ENCODE measurements at regions not wholly inside any gene's neighbourhood (a gene's known extent, or its start where the extent isn't known, plus 50 kb on each side); places are given as distances from the start of the nearest gene placed in this dataset.

DNA sequence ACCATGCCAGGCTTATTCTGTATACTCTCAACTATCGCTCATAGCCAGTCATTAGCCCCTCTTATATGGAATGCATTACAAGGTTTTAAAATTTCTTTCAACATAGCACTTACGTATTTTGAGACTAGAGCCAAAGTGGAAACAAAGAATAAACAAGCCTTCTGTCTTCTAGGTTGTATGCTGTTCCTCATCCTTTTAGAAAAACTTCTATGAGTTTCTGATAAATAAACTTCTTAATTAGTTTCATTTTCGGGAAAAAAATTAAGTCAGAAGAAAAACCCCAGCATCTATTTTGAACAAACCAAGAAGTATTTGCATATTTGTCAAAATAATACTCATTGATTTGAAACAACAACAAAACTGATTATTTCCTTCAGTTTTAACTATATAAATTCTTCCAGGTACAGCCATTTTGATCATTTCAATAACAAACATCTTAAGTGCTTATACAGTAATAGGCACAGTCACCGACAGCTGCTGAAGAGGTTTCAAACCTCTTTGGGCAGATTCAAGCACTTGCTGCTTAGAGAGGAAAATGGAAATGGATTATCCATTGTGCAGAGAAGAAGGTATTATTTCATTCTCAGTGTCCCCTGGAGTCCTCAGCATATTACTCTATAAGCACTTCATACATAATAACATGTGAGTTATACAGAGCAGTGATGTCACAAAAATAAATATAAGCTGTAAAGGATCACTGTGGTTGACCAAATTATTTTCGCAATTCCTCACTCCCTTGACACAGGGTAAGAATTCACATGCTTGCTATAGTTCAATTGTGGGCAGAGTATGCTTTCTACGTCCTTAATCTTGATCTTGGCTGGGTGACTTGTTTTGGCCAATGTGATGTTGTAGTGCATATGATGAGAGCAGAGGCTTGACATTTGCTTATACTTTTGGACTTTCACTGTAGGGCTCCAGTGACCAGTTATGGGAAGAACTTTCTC, 833.8 kb downstream of the TRIB2 start:
- no peak for DNase-seq

DNA sequence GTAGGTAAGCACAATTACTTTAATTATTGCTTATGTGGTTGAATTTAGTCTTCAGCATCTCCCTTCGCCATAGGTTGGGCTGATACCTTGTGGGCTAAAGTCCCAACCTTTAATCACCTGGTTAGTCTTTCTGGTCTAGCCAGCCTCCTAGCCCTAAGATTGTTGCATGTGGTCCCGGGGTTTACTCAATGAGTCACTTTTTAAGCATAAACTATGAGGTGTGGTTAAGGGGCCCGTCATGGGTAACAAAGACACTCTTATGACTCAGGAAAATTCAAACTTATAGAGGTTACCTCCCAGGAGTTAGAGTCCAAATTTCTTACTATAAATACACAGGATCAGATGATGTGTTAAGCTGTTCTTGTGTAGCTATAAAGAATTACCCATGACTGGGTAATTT, 841.6 kb downstream of the TRIB2 start:
- no peak for DNase-seq

DNA sequence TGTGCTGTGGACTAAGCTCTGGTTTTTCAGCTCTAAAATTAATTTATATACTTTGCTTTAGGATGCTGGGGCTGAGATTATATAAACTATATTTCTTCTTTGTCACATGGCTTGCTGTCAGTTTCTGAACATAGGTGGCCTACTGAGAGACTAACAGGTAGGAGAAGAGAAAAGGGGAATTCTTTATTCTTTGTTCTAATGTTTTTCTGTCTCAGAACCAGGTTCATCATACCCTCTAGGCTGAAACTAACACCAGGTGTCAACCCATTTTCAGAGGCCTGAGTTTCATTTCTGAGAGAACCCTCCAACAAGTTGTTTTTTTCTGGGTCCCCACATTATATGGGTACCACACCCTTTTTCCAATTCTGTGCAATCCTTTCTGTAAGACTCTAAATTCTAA, 843.6 kb downstream of the TRIB2 start:
- DNase-seq: no peak

GRCh38 chr2:13572466-13572865, 855.7 kb downstream of the TRIB2 start:
- no peak for DNase-seq

GRCh38 chr2:13574831-13575230, 858.1 kb downstream of the TRIB2 start:
- no peak for DNase-seq

DNA sequence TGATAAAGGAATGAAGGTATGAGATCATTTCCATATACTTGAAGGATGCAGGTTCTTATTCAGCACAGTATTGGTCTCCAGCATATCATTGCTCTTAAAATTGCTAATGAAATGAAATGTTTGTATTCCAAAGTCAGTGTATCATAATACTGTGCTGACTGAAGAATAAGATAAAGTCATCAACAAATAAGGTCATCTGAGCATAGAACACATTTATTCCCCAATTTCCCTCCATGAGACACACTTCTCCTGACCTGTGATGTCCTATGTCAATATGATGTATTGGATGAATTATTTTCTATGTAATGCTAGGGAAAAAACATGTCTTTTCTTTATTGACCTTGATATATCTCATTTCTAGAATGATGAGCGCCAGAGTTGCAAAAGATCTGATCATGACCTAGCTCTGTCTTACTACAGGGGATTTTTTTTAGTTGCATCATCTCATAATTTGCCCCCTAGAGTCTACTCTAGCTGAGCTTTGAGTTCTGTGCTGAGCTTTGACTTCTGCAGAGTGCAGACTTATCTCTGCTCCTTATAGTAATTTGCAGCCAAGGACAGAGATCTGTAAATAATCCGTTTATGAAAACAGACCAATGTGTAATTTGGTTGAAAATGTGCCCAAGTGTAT, 859.8 kb downstream of the TRIB2 start:
- no peak for DNase-seq

GRCh38 chr2:13578547-13578946, 861.8 kb downstream of the TRIB2 start:
- DNase-seq: no peak

DNA sequence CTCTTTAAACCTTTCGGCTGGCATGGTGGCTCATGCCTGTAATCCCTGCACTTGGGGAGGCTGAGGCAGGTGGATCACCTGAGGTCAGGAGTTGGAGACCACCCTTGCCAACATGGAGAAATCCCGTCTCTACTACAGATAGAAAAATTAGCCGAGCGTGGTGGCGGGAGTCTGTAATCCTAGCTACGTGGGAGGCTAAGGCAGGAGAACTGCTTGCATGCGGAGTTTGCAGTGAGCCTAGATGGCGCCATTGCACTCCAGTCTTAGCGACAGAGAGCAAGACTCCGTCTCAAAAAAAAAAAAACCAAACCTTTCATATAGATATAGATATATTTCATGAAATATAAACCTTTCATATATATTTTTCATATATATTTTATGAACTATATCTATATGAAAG, 864.7 kb downstream of the TRIB2 start:
- DNase-seq: no peak

DNA sequence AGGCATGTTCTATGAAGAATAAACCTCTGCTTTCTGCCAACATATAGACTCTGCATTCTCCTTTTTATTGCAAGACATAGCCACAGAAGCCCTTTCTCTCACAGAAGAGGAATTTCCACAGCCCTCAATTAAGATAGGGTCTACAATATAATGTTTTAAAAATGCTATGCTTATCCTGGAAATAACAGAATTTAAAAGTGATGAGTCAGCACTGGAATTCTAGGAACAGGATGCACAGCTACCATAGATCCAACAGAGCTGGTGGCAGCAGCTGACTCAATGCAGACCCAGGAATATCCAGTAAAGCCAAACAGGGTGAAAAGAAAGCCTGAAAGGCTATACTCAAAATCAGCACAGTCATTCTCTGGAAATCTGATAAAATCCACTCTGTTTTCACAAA, 866.9 kb downstream of the TRIB2 start:
- no peak for DNase-seq

- DNase-seq: no peak
Measured at GRCh38 chr2:13584020-13584419, 867.3 kb downstream of the TRIB2 start.

DNA sequence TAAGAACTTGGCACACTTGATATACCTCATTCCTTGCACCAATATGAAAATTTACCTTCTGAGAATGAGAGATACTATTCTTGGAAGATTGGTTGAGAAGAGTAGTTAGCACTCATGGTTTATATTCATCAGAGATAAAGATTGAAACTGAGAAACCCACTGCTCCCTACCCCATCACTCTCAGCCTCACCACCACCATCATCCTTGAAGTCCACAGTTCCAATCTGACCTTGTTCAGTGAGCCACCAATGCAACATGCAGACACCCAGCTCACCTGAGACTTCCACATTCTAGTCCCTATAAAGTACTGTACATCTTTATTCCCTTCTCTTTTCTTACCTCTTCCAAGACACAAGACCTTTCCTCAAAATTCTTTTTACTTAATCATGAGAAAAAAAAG, 869.0 kb downstream of the TRIB2 start:
- no peak for DNase-seq

GRCh38 chr2:13596233-13596632, 879.5 kb downstream of the TRIB2 start:
- no peak for DNase-seq

DNA sequence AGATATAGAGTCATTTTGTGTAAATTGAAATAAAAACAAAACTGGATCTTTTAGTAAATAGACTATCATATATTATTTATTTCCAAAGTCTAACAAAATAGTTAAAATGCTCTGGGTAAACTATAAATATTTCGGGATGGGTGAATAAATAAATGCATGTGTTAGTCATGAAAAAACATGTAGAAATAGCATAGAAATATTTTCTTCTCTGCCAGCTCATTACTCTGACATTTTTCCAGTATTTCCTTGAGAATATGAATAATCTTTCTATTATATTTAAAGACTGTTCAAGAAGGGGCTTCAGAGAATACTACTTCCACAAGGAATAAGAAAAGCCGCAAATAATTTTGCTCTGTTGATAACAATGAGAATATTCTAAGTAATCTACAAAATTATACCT, 880.4 kb downstream of the TRIB2 start:
- no peak for DNase-seq

- no peak for DNase-seq
Measured at GRCh38 chr2:13601506-13601905, 884.8 kb downstream of the TRIB2 start.

- no peak for DNase-seq
Measured at GRCh38 chr2:13604951-13605661, 888.4 kb downstream of the TRIB2 start.

- DNase-seq: no peak
Measured at GRCh38 chr2:13607139-13607538, 890.4 kb downstream of the TRIB2 start.

GRCh38 chr2:13611939-13612338, 895.2 kb downstream of the TRIB2 start:
- DNase-seq: no peak

GRCh38 chr2:13616059-13616458, 899.3 kb downstream of the TRIB2 start:
- no peak for DNase-seq

GRCh38 chr2:13616616-13617015, 899.9 kb downstream of the TRIB2 start:
- no peak for DNase-seq

- DNase-seq: no peak
Measured at GRCh38 chr2:13628122-13628521, 911.4 kb downstream of the TRIB2 start.

GRCh38 chr2:13638181-13638580, 921.4 kb downstream of the TRIB2 start:
- no peak for DNase-seq

DNA sequence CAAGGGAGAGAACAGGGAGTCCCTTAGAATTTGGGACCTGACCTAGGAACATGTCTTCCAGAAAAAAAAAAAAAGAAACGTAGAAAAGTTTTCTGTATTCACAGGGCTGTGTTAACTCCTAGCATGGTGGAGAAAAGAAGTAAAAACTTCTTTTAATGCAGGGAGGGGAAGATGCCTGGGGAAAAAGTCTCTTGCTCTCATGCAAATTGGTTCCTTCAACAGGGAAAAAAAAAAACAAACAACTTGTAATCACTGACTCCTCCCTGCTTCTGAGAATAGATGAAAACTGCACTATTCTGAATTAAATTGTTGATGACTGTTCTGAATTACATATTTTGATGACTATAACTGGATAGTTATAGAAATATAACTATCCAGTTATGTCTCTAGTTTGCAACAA, 933.2 kb downstream of the TRIB2 start:
- DNase-seq: no peak

DNA sequence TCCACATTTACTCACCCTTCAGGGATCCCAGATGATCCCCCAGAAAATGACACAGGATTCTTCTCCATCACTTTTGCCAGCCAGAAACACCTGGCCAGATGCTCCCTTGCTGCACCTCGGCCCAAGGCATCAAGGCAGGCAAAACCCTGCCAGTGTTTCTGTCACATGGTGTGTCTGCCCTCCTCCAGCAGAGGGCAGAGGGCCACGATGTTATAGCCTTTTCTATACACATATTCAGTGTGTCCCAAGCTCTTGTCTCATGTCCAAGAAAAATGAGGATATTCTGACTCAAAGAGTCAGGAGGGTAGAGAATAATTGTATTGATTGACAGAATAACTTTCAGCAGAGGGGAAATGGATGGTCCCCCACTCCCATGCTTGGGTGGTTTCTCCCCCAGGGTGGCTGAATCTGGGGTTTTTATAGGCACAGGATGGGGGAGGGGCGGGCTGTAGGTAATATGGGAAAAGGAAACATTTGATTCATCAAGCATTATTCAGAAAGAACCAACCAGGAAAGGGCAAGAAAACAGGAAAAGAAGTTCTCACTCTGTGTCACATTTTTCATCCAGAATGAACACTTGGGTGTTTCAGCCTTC, 933.9 kb downstream of the TRIB2 start:
- DNase-seq: no peak
